ENCODE measurements at regions not wholly inside any gene's neighbourhood (a gene's known extent, or its start where the extent isn't known, plus 50 kb on each side); places are given as distances from the start of the nearest gene placed in this dataset.
"Not testable (repeated sequence)": the region's sequence is repeated elsewhere in the genome, so short reads cannot be mapped to it uniquely, and the experiment has no call there.

- TF ChIP-seq LEF1 (IDR thresholded peaks at IDR 0.05; ENCODE audit: borderline replicate concordance), result no peak
- TF ChIP-seq BHLHE40 (IDR thresholded peaks at IDR 0.05; ENCODE audit: borderline replicate concordance), result no peak
- DNase-seq (ENCODE audit: extremely low spot score), result no peak
- ChIA-PET CTCF (no interaction called here), POLR2A (no interaction called here)
Measured at GRCh38 chr2:175729049-175729706, 272.9 kb downstream of the LNPK start.

GRCh38 chr2:175728032-175728431 lies 274.0 kb downstream of the LNPK start:
- CTCF ChIA-PET, result no interaction called here
- no peak for DNase-seq (ENCODE audit: extremely low spot score)
- POLR2A ChIA-PET, result no interaction called here
- TF ChIP-seq SUZ12 (IDR thresholded peaks at IDR 0.05), result no peak

- no peak for DNase-seq (ENCODE audit: extremely low spot score)
- POLR2A ChIA-PET, result no interaction called here
- CTCF ChIA-PET, result no interaction called here
- TF ChIP-seq ARNT (IDR thresholded peaks at IDR 0.05), result no peak
- no peak for TF ChIP-seq TARDBP (IDR thresholded peaks at IDR 0.05)
- TF ChIP-seq NFRKB (IDR thresholded peaks at IDR 0.05), result no peak
- no peak for TF ChIP-seq FOXK2 (IDR thresholded peaks at IDR 0.05)
- no peak for TF ChIP-seq ELF4 (IDR thresholded peaks at IDR 0.05)
- no peak for TF ChIP-seq SUZ12 (IDR thresholded peaks at IDR 0.05)
- no peak for TF ChIP-seq PKNOX1 (IDR thresholded peaks at IDR 0.05)
- no peak for TF ChIP-seq FOXA1 (IDR thresholded peaks at IDR 0.05)
- TF ChIP-seq CTBP1 (IDR thresholded peaks at IDR 0.05; ENCODE audit: borderline replicate concordance), result no peak
- TF ChIP-seq BHLHE40 (IDR thresholded peaks at IDR 0.05; ENCODE audit: borderline replicate concordance), result no peak
- TF ChIP-seq L3MBTL2 (conservative IDR thresholded peaks at IDR 0.05), result no peak
- no peak for TF ChIP-seq HDGF (IDR thresholded peaks at IDR 0.05; ENCODE audit: borderline replicate concordance)
- TF ChIP-seq ZNF384 (IDR thresholded peaks at IDR 0.05), result no peak
- no peak for TF ChIP-seq FOXM1 (IDR thresholded peaks at IDR 0.05; ENCODE audit: borderline replicate concordance)
- TF ChIP-seq SP1 (IDR thresholded peaks at IDR 0.05), result no peak
- no peak for TF ChIP-seq LEF1 (IDR thresholded peaks at IDR 0.05; ENCODE audit: borderline replicate concordance)
Measured at GRCh38 chr2:175726223-175726622, 275.8 kb downstream of the LNPK start.

GRCh38 chr2:175709248-175709647 lies 292.8 kb downstream of the LNPK start:
- DNase-seq (ENCODE audit: extremely low spot score), result no peak
- ChIA-PET CTCF (interaction anchor here (0.6 kb wide), 1 partner anchor 14 kb away, joined by 4 read pairs; no protein-coding TSS in a partner anchor), POLR2A (no interaction called here)
- TF ChIP-seq SUZ12 (IDR thresholded peaks at IDR 0.05) (no peak), CTBP1 (IDR thresholded peaks at IDR 0.05; ENCODE audit: borderline replicate concordance) (no peak), BHLHE40 (IDR thresholded peaks at IDR 0.05; ENCODE audit: borderline replicate concordance) (no peak)

- POLR2A ChIA-PET, result no interaction called here
Measured at GRCh38 chr2:175707322-175707721, 294.7 kb downstream of the LNPK start.

GRCh38 chr2:175704568-175704967 lies 297.5 kb downstream of the LNPK start:
- DNase-seq (ENCODE audit: extremely low spot score); POLR2A ChIA-PET; CTCF ChIA-PET: not testable (repeated sequence)

More at GRCh38 chr2:175707322-175707721, 294.7 kb downstream of the LNPK start:
- CTCF ChIA-PET, result no interaction called here
- TF ChIP-seq TARDBP (IDR thresholded peaks at IDR 0.05) (no peak), ZNF384 (IDR thresholded peaks at IDR 0.05) (no peak), FOXA1 (IDR thresholded peaks at IDR 0.05) (no peak), ARNT (IDR thresholded peaks at IDR 0.05) (no peak), SP1 (IDR thresholded peaks at IDR 0.05) (no peak), BHLHE40 (IDR thresholded peaks at IDR 0.05; ENCODE audit: borderline replicate concordance) (no peak), HDGF (IDR thresholded peaks at IDR 0.05; ENCODE audit: borderline replicate concordance) (no peak), FOXM1 (IDR thresholded peaks at IDR 0.05; ENCODE audit: borderline replicate concordance) (no peak), PKNOX1 (IDR thresholded peaks at IDR 0.05) (no peak), ELF4 (IDR thresholded peaks at IDR 0.05) (no peak), SUZ12 (IDR thresholded peaks at IDR 0.05) (no peak), L3MBTL2 (conservative IDR thresholded peaks at IDR 0.05) (no peak), FOXK2 (IDR thresholded peaks at IDR 0.05) (no peak), LEF1 (IDR thresholded peaks at IDR 0.05; ENCODE audit: borderline replicate concordance) (no peak), CTBP1 (IDR thresholded peaks at IDR 0.05; ENCODE audit: borderline replicate concordance) (no peak), NFRKB (IDR thresholded peaks at IDR 0.05) (no peak)
- no peak for DNase-seq (ENCODE audit: extremely low spot score)

GRCh38 chr2:175698061-175698460 lies 304.0 kb downstream of the LNPK start:
- ChIA-PET CTCF (no interaction called here), POLR2A (no interaction called here)
- no peak for DNase-seq (ENCODE audit: extremely low spot score)
- TF ChIP-seq ZNF384 (IDR thresholded peaks at IDR 0.05) (no peak), SP1 (IDR thresholded peaks at IDR 0.05) (no peak), CTBP1 (IDR thresholded peaks at IDR 0.05; ENCODE audit: borderline replicate concordance) (no peak), HDGF (IDR thresholded peaks at IDR 0.05; ENCODE audit: borderline replicate concordance) (no peak), SUZ12 (IDR thresholded peaks at IDR 0.05) (no peak), FOXA1 (IDR thresholded peaks at IDR 0.05) (no peak), PKNOX1 (IDR thresholded peaks at IDR 0.05) (no peak)
